ENCODE measurements at regions not wholly inside any gene's neighbourhood (a gene's known extent, or its start where the extent isn't known, plus 50 kb on each side); places are given as distances from the start of the nearest gene placed in this dataset.

- TF ChIP-seq CTCF (IDR thresholded peaks at IDR 0.05) (no peak), SIN3A (IDR thresholded peaks at IDR 0.05; ENCODE audit: borderline replicate concordance, insufficient read depth, low read depth, low read length) (no peak), TCF7L2 (IDR thresholded peaks at IDR 0.05; ENCODE audit: low read depth, low read length) (no peak), REST (IDR thresholded peaks at IDR 0.05; ENCODE audit: insufficient read depth in 1 of 2, low read depth in 2 of 2, low read length in 1 of 2) (no peak), POLR2AphosphoS5 (IDR thresholded peaks at IDR 0.05; ENCODE audit: low read depth, low read length) (no peak)
Measured at GRCh38 chr3:81380234-81380633, 381.2 kb downstream of the GBE1 start.

Data from Panc1 (cell line).